ENCODE measurements at regions not wholly inside any gene's neighbourhood (a gene's known extent, or its start where the extent isn't known, plus 50 kb on each side); places are given as distances from the start of the nearest gene placed in this dataset.

- Histone ChIP-seq H3K36me3 (ENCODE audit: insufficient read depth, low read length) (no peaks in the 10 kb centered on the region), H3K4me3 (ENCODE audit: insufficient read depth, low read depth, low read length) (no peak overlapping the region), H3K27ac (ENCODE audit: low read depth, low read length) (no peak overlapping the region), H3K4me1 (ENCODE audit: insufficient read depth, low read length) (no peaks in the 10 kb centered on the region), H3K4me2 (ENCODE audit: low read length) (no peak overlapping the region), H2AFZ (ENCODE audit: low read depth, low read length) (no peak overlapping the region), H3K27me3 (ENCODE audit: insufficient read depth, low read length) (no peaks in the 10 kb centered on the region), H3K9me3 (ENCODE audit: insufficient read depth, low read depth, low read length) (no peaks in the 10 kb centered on the region), H3K9ac (ENCODE audit: low read length) (no peak overlapping the region), H3K79me2 (ENCODE audit: insufficient read depth, low read length) (no peaks in the 10 kb centered on the region), H4K20me1 (ENCODE audit: insufficient read depth, low read length) (no peaks in the 10 kb centered on the region)
- Mint-ChIP-seq H3K4me1 (ENCODE audit: low read depth, unreplicated experiment) (peaks cover 12% of the 10 kb centered on the region), H3K27ac (ENCODE audit: unreplicated experiment) (no peak overlapping the region), H3K9me3 (ENCODE audit: unreplicated experiment) (peaks cover 2% of the 10 kb centered on the region), H3K36me3 (ENCODE audit: low read depth, unreplicated experiment) (no peaks in the 10 kb centered on the region), H3K4me3 (ENCODE audit: unreplicated experiment) (no peak overlapping the region), H3K27me3 (ENCODE audit: low read depth, unreplicated experiment) (peaks cover 2% of the 10 kb centered on the region)
- DNase-seq (ENCODE audit: low read depth) (no peak), FAIRE-seq (no peak)
- TF ChIP-seq EZH2 (IDR thresholded peaks at IDR 0.05; ENCODE audit: insufficient read depth, low read length), result no peak
- no peak for TF ChIP-seq CTCF (IDR thresholded peaks at IDR 0.05; ENCODE audit: insufficient read depth, low read depth, low read length)
Measured at GRCh38 chr18:10295751-10296150, 158.7 kb upstream of the APCDD1 start.

GRCh38 chr18:10296491-10296890 lies 157.9 kb upstream of the APCDD1 start:
- Histone ChIP-seq H3K4me1 (ENCODE audit: insufficient read depth, low read length) (no peaks in the 10 kb centered on the region), H4K20me1 (ENCODE audit: insufficient read depth, low read length) (no peaks in the 10 kb centered on the region), H3K9me3 (ENCODE audit: insufficient read depth, low read depth, low read length) (no peaks in the 10 kb centered on the region), H3K79me2 (ENCODE audit: insufficient read depth, low read length) (no peaks in the 10 kb centered on the region), H3K4me3 (ENCODE audit: insufficient read depth, low read depth, low read length) (no peak overlapping the region), H3K27me3 (ENCODE audit: insufficient read depth, low read length) (no peaks in the 10 kb centered on the region), H3K4me2 (ENCODE audit: low read length) (no peak overlapping the region), H3K36me3 (ENCODE audit: insufficient read depth, low read length) (no peaks in the 10 kb centered on the region), H3K9ac (ENCODE audit: low read length) (no peak overlapping the region), H3K27ac (ENCODE audit: low read depth, low read length) (no peak overlapping the region), H2AFZ (ENCODE audit: low read depth, low read length) (no peak overlapping the region)
- no peak for FAIRE-seq
- Mint-ChIP-seq H3K27ac (ENCODE audit: unreplicated experiment) (no peak overlapping the region), H3K4me3 (ENCODE audit: unreplicated experiment) (no peak overlapping the region), H3K4me1 (ENCODE audit: low read depth, unreplicated experiment) (peaks cover 12% of the 10 kb centered on the region), H3K36me3 (ENCODE audit: low read depth, unreplicated experiment) (no peaks in the 10 kb centered on the region), H3K27me3 (ENCODE audit: low read depth, unreplicated experiment) (peaks cover 2% of the 10 kb centered on the region), H3K9me3 (ENCODE audit: unreplicated experiment) (peaks cover 2% of the 10 kb centered on the region)
- DNase-seq (ENCODE audit: low read depth), result peak; percentile 16
- TF ChIP-seq CTCF (IDR thresholded peaks at IDR 0.05; ENCODE audit: insufficient read depth, low read depth, low read length) (no peak), EZH2 (IDR thresholded peaks at IDR 0.05; ENCODE audit: insufficient read depth, low read length) (no peak)

GRCh38 chr18:10297086-10297485 lies 157.3 kb upstream of the APCDD1 start:
- Mint-ChIP-seq H3K27ac (ENCODE audit: unreplicated experiment) (no peak overlapping the region), H3K4me1 (ENCODE audit: low read depth, unreplicated experiment) (peaks cover 12% of the 10 kb centered on the region), H3K9me3 (ENCODE audit: unreplicated experiment) (peaks cover 2% of the 10 kb centered on the region), H3K27me3 (ENCODE audit: low read depth, unreplicated experiment) (peaks cover 5% of the 10 kb centered on the region), H3K4me3 (ENCODE audit: unreplicated experiment) (no peak overlapping the region), H3K36me3 (ENCODE audit: low read depth, unreplicated experiment) (no peaks in the 10 kb centered on the region)
- Histone ChIP-seq H3K4me2 (ENCODE audit: low read length) (no peak overlapping the region), H3K27me3 (ENCODE audit: insufficient read depth, low read length) (no peaks in the 10 kb centered on the region), H3K9ac (ENCODE audit: low read length) (no peak overlapping the region), H3K4me1 (ENCODE audit: insufficient read depth, low read length) (no peaks in the 10 kb centered on the region), H3K27ac (ENCODE audit: low read depth, low read length) (no peak overlapping the region), H3K9me3 (ENCODE audit: insufficient read depth, low read depth, low read length) (no peaks in the 10 kb centered on the region), H3K4me3 (ENCODE audit: insufficient read depth, low read depth, low read length) (no peak overlapping the region), H3K79me2 (ENCODE audit: insufficient read depth, low read length) (no peaks in the 10 kb centered on the region), H2AFZ (ENCODE audit: low read depth, low read length) (no peak overlapping the region), H4K20me1 (ENCODE audit: insufficient read depth, low read length) (no peaks in the 10 kb centered on the region), H3K36me3 (ENCODE audit: insufficient read depth, low read length) (no peaks in the 10 kb centered on the region)
- no peak for TF ChIP-seq CTCF (IDR thresholded peaks at IDR 0.05; ENCODE audit: insufficient read depth, low read depth, low read length)
- no peak for TF ChIP-seq EZH2 (IDR thresholded peaks at IDR 0.05; ENCODE audit: insufficient read depth, low read length)
- no peak for DNase-seq (ENCODE audit: low read depth)
- no peak for FAIRE-seq

Measured in astrocyte (in vitro differentiated cells and primary cell).